ENCODE measurements at regions not wholly inside any gene's neighbourhood (a gene's known extent, or its start where the extent isn't known, plus 50 kb on each side); places are given as distances from the start of the nearest gene placed in this dataset.

- Mint-ChIP-seq H3K27ac (no peak overlapping the region), H3K27me3 (ENCODE audit: low read depth in 2 of 2) (no peaks in the 10 kb centered on the region), H3K4me1 (no peaks in the 10 kb centered on the region), H3K36me3 (no peaks in the 10 kb centered on the region), H3K9me3 (peaks cover 11 to 12% of the 10 kb centered on the region in 2 donors), H3K4me3 (no peak overlapping the region)
- intact Hi-C loops (cut with micrococcal nuclease) = no loop called here
- DNase-seq (no peak), ATAC-seq (no peak)
- TF ChIP-seq CTCF (IDR thresholded peaks at IDR 0.05) = no peak
- H3K4me3 ChIP-seq (ENCODE audit: low read length) = no peak overlapping the region
- H3K36me3 ChIP-seq (ENCODE audit: control insufficient read depth, insufficient read depth, low read length) = no peaks in the 10 kb centered on the region
- no peaks in the 10 kb centered on the region for H3K4me1 ChIP-seq (ENCODE audit: control insufficient read depth, insufficient read depth, low read length)
- peaks cover 7% of the 10 kb centered on the region for H3K9me3 ChIP-seq (ENCODE audit: control insufficient read depth, insufficient read depth, low read length)
- no CpG with 5 or more reads among the region's 2 CpGs for WGBS (ENCODE audit: insufficient coverage)
- H3K27ac ChIP-seq (ENCODE audit: low read length) = no peak overlapping the region
- H3K27me3 ChIP-seq (ENCODE audit: control insufficient read depth, insufficient read depth, low read length) = no peaks in the 10 kb centered on the region
These were observed 310.2 kb downstream of the ARL6IP6 start for GRCh38 chr2:153028626-153029025.

GRCh38 chr2:153027533-153027932, 309.1 kb downstream of the ARL6IP6 start:
- ATAC-seq (no peak), DNase-seq (no peak)
- peaks cover 4% of the 10 kb centered on the region for H3K9me3 ChIP-seq (ENCODE audit: control insufficient read depth, insufficient read depth, low read length)
- H3K9me3 Mint-ChIP-seq = peaks cover 11 to 12% of the 10 kb centered on the region in 2 donors
- no peaks in the 10 kb centered on the region for H3K27me3 ChIP-seq (ENCODE audit: control insufficient read depth, insufficient read depth, low read length)
- no peaks in the 10 kb centered on the region for H3K4me1 Mint-ChIP-seq
- H3K36me3 ChIP-seq (ENCODE audit: control insufficient read depth, insufficient read depth, low read length) = no peaks in the 10 kb centered on the region
- no peak overlapping the region for H3K27ac ChIP-seq (ENCODE audit: low read length)
- no CpG with 5 or more reads among the region's 1 CpG for WGBS (ENCODE audit: insufficient coverage)
- no peak overlapping the region for H3K4me3 ChIP-seq (ENCODE audit: low read length)
- no peaks in the 10 kb centered on the region for H3K36me3 Mint-ChIP-seq
- H3K4me1 ChIP-seq (ENCODE audit: control insufficient read depth, insufficient read depth, low read length) = no peaks in the 10 kb centered on the region
- intact Hi-C loops (cut with micrococcal nuclease) = no loop called here
- H3K27ac Mint-ChIP-seq = no peak overlapping the region
- no peak overlapping the region for H3K4me3 Mint-ChIP-seq
- TF ChIP-seq CTCF (IDR thresholded peaks at IDR 0.05) = no peak
- no peaks in the 10 kb centered on the region for H3K27me3 Mint-ChIP-seq (ENCODE audit: low read depth in 2 of 2)

GRCh38 chr2:153020201-153020600, 301.8 kb downstream of the ARL6IP6 start:
- Histone ChIP-seq H3K9me3 (ENCODE audit: control insufficient read depth, insufficient read depth, low read length) (peaks cover 7% of the 10 kb centered on the region), H3K36me3 (ENCODE audit: control insufficient read depth, insufficient read depth, low read length) (no peaks in the 10 kb centered on the region), H3K27me3 (ENCODE audit: control insufficient read depth, insufficient read depth, low read length) (no peaks in the 10 kb centered on the region), H3K4me3 (ENCODE audit: low read length) (no peak overlapping the region), H3K4me1 (ENCODE audit: control insufficient read depth, insufficient read depth, low read length) (no peaks in the 10 kb centered on the region), H3K27ac (ENCODE audit: low read length) (no peak overlapping the region)
- TF ChIP-seq CTCF (IDR thresholded peaks at IDR 0.05) = no peak
- Mint-ChIP-seq H3K9me3 (peaks cover 28 to 29% of the 10 kb centered on the region in 2 donors), H3K36me3 (peaks cover 15% of the 10 kb centered on the region), H3K27ac (no peak overlapping the region), H3K27me3 (ENCODE audit: low read depth in 2 of 2) (no peaks in the 10 kb centered on the region), H3K4me1 (no peaks in the 10 kb centered on the region), H3K4me3 (no peak overlapping the region)
- intact Hi-C loops (cut with micrococcal nuclease) = no loop called here
- DNase-seq = no peak
- ATAC-seq = no peak
- WGBS (ENCODE audit: insufficient coverage) = 84% methylated on average over 2 of the region's 2 CpGs

- H3K9me3 Mint-ChIP-seq = peaks cover 0 to 6% of the 10 kb centered on the region in 2 donors
- Histone ChIP-seq H3K4me1 (ENCODE audit: control insufficient read depth, insufficient read depth, low read length) (no peaks in the 10 kb centered on the region), H3K36me3 (ENCODE audit: control insufficient read depth, insufficient read depth, low read length) (no peaks in the 10 kb centered on the region), H3K27ac (ENCODE audit: low read length) (no peak overlapping the region), H3K4me3 (ENCODE audit: low read length) (no peak overlapping the region), H3K9me3 (ENCODE audit: control insufficient read depth, insufficient read depth, low read length) (no peaks in the 10 kb centered on the region), H3K27me3 (ENCODE audit: control insufficient read depth, insufficient read depth, low read length) (no peaks in the 10 kb centered on the region)
- TF ChIP-seq CTCF (IDR thresholded peaks at IDR 0.05) = no peak
- no peaks in the 10 kb centered on the region for H3K4me1 Mint-ChIP-seq
- DNase-seq (no peak), ATAC-seq (no peak)
- no peak overlapping the region for H3K4me3 Mint-ChIP-seq
- intact Hi-C loops (cut with micrococcal nuclease) = no loop called here
- WGBS (ENCODE audit: insufficient coverage) = 77% methylated on average over 5 of the region's 5 CpGs
- no peaks in the 10 kb centered on the region for H3K27me3 Mint-ChIP-seq (ENCODE audit: low read depth in 2 of 2)
- H3K27ac Mint-ChIP-seq = no peak overlapping the region
- no peaks in the 10 kb centered on the region for H3K36me3 Mint-ChIP-seq
These were observed 286.8 kb downstream of the ARL6IP6 start for GRCh38 chr2:153005071-153005730.
